ENCODE measurements at regions not wholly inside any gene's neighbourhood (a gene's known extent, or its start where the extent isn't known, plus 50 kb on each side); places are given as distances from the start of the nearest gene placed in this dataset.
"Not testable (repeated sequence)": the region's sequence is repeated elsewhere in the genome, so short reads cannot be mapped to it uniquely, and the experiment has no call there.

GRCh38 chr11:91011503-91011902 is 788.7 kb upstream of the CHORDC1 start:
- no peaks in the 10 kb centered on the region for H3K36me3 Mint-ChIP-seq
- POLR2A ChIA-PET, result no interaction called here
- no peak overlapping the region for H3K4me3 Mint-ChIP-seq
- Histone ChIP-seq H3K9me3 (ENCODE audit: low read length) (no peaks in the 10 kb centered on the region), H3K27ac (ENCODE audit: low read depth, low read length) (no peak overlapping the region), H3K36me3 (ENCODE audit: insufficient read depth, low read length) (no peaks in the 10 kb centered on the region), H3K4me1 (ENCODE audit: insufficient read depth, low read length) (no peaks in the 10 kb centered on the region), H3K4me3 (ENCODE audit: low read length) (no peak overlapping the region), H3K27me3 (ENCODE audit: insufficient read depth, low read length, poor library complexity, severe bottlenecking) (no peaks in the 10 kb centered on the region)
- H3K27ac Mint-ChIP-seq, result no peak overlapping the region
- H3K9me3 Mint-ChIP-seq, result peaks cover 7 to 22% (median 15%) of the 10 kb centered on the region in 5 donors
- H3K27me3 Mint-ChIP-seq, result no peaks in the 10 kb centered on the region
- no peak for DNase-seq
- CTCF ChIA-PET, result no interaction called here
- H3K4me1 Mint-ChIP-seq, result no peaks in the 10 kb centered on the region

GRCh38 chr11:91005458-91005857 is 782.6 kb upstream of the CHORDC1 start:
- Mint-ChIP-seq H3K4me1 (no peaks in the 10 kb centered on the region), H3K4me3 (no peak overlapping the region), H3K27ac (no peak overlapping the region), H3K9me3 (peaks cover 4 to 28% (median 11%) of the 10 kb centered on the region in 5 donors), H3K27me3 (no peaks in the 10 kb centered on the region), H3K36me3 (no peaks in the 10 kb centered on the region)
- Histone ChIP-seq H3K9me3 (ENCODE audit: low read length) (no peaks in the 10 kb centered on the region), H3K36me3 (ENCODE audit: insufficient read depth, low read length) (no peaks in the 10 kb centered on the region), H3K4me1 (ENCODE audit: insufficient read depth, low read length) (no peaks in the 10 kb centered on the region), H3K4me3 (ENCODE audit: low read length) (no peak overlapping the region), H3K27me3 (ENCODE audit: insufficient read depth, low read length, poor library complexity, severe bottlenecking) (no peaks in the 10 kb centered on the region), H3K27ac (ENCODE audit: low read depth, low read length) (no peak overlapping the region)
- DNase-seq, result no peak
- CTCF ChIA-PET, result no interaction called here
- POLR2A ChIA-PET, result no interaction called here

GRCh38 chr11:90997241-90997640 is 774.4 kb upstream of the CHORDC1 start:
- H3K27ac ChIP-seq (ENCODE audit: low read depth, low read length), result no peak overlapping the region
- CTCF ChIA-PET, result no interaction called here

DNA sequence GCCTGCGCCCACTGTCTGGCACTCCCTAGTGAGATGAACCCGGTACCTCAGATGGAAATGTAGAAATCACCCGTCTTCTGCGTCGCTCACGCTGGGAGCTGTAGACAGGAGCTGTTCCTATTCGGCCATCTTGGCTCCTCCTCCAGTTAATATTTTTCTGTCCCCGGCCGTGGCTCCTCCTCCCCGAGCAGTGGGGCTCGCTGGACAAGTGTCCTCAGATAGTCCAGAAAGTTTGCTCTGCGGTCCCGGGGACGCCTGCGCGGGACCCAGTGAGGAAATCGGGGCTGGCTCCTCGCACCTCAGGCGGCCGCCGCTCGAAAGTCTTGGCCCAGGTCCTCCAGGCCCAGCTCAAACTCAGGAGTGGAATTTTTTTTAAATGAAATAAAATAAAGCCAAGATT is 749.3 kb upstream of the CHORDC1 start:
- CTCF ChIA-PET; H3K4me3 ChIP-seq (ENCODE audit: low read length); H3K4me1 Mint-ChIP-seq; H3K4me1 ChIP-seq (ENCODE audit: insufficient read depth, low read length); DNase-seq; H3K27ac ChIP-seq (ENCODE audit: low read depth, low read length); H3K27me3 Mint-ChIP-seq; POLR2A ChIA-PET; H3K36me3 ChIP-seq (ENCODE audit: insufficient read depth, low read length); H3K9me3 ChIP-seq (ENCODE audit: low read length); H3K4me3 Mint-ChIP-seq; H3K27ac Mint-ChIP-seq; H3K27me3 ChIP-seq (ENCODE audit: insufficient read depth, low read length, poor library complexity, severe bottlenecking); H3K36me3 Mint-ChIP-seq: not testable (repeated sequence)
- peaks cover 0 to 13% (median 5%) of the 10 kb centered on the region in 5 donors for H3K9me3 Mint-ChIP-seq

More at GRCh38 chr11:90997241-90997640, 774.4 kb upstream of the CHORDC1 start:
- H3K4me1 Mint-ChIP-seq, result no peaks in the 10 kb centered on the region
- no peak overlapping the region for H3K27ac Mint-ChIP-seq
- Histone ChIP-seq H3K4me1 (ENCODE audit: insufficient read depth, low read length) (no peaks in the 10 kb centered on the region), H3K9me3 (ENCODE audit: low read length) (no peaks in the 10 kb centered on the region), H3K36me3 (ENCODE audit: insufficient read depth, low read length) (no peaks in the 10 kb centered on the region), H3K27me3 (ENCODE audit: insufficient read depth, low read length, poor library complexity, severe bottlenecking) (no peaks in the 10 kb centered on the region), H3K4me3 (ENCODE audit: low read length) (no peak overlapping the region)
- H3K36me3 Mint-ChIP-seq, result no peaks in the 10 kb centered on the region
- DNase-seq, result no peak
- H3K4me3 Mint-ChIP-seq, result no peak overlapping the region
- no peaks in the 10 kb centered on the region for H3K27me3 Mint-ChIP-seq
- peaks cover 0 to 20% (median 14%) of the 10 kb centered on the region in 5 donors for H3K9me3 Mint-ChIP-seq
- POLR2A ChIA-PET, result no interaction called here

DNA sequence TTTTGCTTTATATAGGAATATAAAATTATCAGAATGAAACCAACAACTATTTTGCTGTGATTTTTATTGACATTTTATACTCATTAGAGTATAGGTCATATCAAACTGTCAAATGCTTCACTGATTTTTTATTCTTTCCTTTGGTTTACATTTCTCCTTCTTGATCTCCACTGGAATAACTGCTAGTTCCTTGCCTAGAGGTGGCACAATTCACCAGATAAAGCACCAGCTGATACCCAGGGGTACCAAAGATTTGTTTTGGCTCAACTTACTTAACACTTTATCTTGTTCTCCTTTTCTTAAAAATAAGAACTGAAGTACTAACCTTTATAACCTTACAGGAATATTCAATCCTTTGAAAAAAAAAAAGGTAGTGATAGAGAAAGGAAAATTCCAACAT is 725.1 kb upstream of the CHORDC1 start:
- Mint-ChIP-seq H3K36me3 (no peaks in the 10 kb centered on the region), H3K27me3 (no peaks in the 10 kb centered on the region), H3K9me3 (peaks cover 0 to 12% (median 5%) of the 10 kb centered on the region in 5 donors), H3K27ac (no peak overlapping the region), H3K4me3 (no peak overlapping the region), H3K4me1 (no peaks in the 10 kb centered on the region)
- Histone ChIP-seq H3K27ac (ENCODE audit: low read depth, low read length) (no peak overlapping the region), H3K27me3 (ENCODE audit: insufficient read depth, low read length, poor library complexity, severe bottlenecking) (no peaks in the 10 kb centered on the region), H3K4me1 (ENCODE audit: insufficient read depth, low read length) (no peaks in the 10 kb centered on the region), H3K9me3 (ENCODE audit: low read length) (no peaks in the 10 kb centered on the region), H3K4me3 (ENCODE audit: low read length) (no peak overlapping the region), H3K36me3 (ENCODE audit: insufficient read depth, low read length) (no peaks in the 10 kb centered on the region)
- ChIA-PET POLR2A (no interaction called here), CTCF (no interaction called here)
- DNase-seq, result no peak

DNA sequence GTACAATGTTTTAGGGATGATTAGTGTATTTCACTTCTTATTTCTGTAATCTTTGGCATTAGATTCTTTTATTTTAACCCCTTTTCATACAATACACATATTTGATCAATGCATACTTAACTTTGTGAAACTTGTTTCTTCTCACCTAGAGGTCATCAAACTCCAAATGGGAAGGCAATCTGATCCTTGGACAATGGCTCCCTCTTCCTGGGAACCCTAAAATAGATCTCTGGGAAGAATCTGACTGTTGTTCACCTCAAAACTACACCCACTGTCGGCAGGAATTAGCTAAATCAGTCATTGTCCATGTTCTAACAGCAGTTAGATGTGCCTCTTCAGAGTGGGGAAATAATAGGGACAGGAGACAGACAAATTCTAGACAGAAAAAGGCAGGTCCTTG is 707.4 kb upstream of the CHORDC1 start:
- Histone ChIP-seq H3K36me3 (ENCODE audit: insufficient read depth, low read length) (no peaks in the 10 kb centered on the region), H3K27me3 (ENCODE audit: insufficient read depth, low read length, poor library complexity, severe bottlenecking) (no peaks in the 10 kb centered on the region), H3K27ac (ENCODE audit: low read depth, low read length) (no peak overlapping the region), H3K4me1 (ENCODE audit: insufficient read depth, low read length) (no peaks in the 10 kb centered on the region), H3K9me3 (ENCODE audit: low read length) (no peaks in the 10 kb centered on the region), H3K4me3 (ENCODE audit: low read length) (no peak overlapping the region)
- CTCF ChIA-PET, result no interaction called here
- no peak overlapping the region for H3K4me3 Mint-ChIP-seq
- H3K27me3 Mint-ChIP-seq, result no peaks in the 10 kb centered on the region
- no peaks in the 10 kb centered on the region for H3K36me3 Mint-ChIP-seq
- no peak overlapping the region for H3K27ac Mint-ChIP-seq
- no peaks in the 10 kb centered on the region for H3K4me1 Mint-ChIP-seq
- POLR2A ChIA-PET, result no interaction called here
- DNase-seq, result no peak
- H3K9me3 Mint-ChIP-seq, result peaks cover 2 to 18% (median 10%) of the 10 kb centered on the region in 5 donors

GRCh38 chr11:90919332-90919731 is 696.5 kb upstream of the CHORDC1 start:
- Histone ChIP-seq H3K4me1 (ENCODE audit: insufficient read depth, low read length) (no peaks in the 10 kb centered on the region), H3K9me3 (ENCODE audit: low read length) (no peaks in the 10 kb centered on the region), H3K27ac (ENCODE audit: low read depth, low read length) (no peak overlapping the region), H3K4me3 (ENCODE audit: low read length) (no peak overlapping the region), H3K36me3 (ENCODE audit: insufficient read depth, low read length) (no peaks in the 10 kb centered on the region), H3K27me3 (ENCODE audit: insufficient read depth, low read length, poor library complexity, severe bottlenecking) (no peaks in the 10 kb centered on the region)
- H3K9me3 Mint-ChIP-seq, result peaks cover 2 to 36% (median 7%) of the 10 kb centered on the region in 5 donors
- CTCF ChIA-PET, result no interaction called here
- POLR2A ChIA-PET, result no interaction called here
- no peaks in the 10 kb centered on the region for H3K36me3 Mint-ChIP-seq
- no peak overlapping the region for H3K27ac Mint-ChIP-seq
- H3K4me3 Mint-ChIP-seq, result no peak overlapping the region
- no peak for DNase-seq
- no peaks in the 10 kb centered on the region for H3K27me3 Mint-ChIP-seq
- H3K4me1 Mint-ChIP-seq, result no peaks in the 10 kb centered on the region

DNA sequence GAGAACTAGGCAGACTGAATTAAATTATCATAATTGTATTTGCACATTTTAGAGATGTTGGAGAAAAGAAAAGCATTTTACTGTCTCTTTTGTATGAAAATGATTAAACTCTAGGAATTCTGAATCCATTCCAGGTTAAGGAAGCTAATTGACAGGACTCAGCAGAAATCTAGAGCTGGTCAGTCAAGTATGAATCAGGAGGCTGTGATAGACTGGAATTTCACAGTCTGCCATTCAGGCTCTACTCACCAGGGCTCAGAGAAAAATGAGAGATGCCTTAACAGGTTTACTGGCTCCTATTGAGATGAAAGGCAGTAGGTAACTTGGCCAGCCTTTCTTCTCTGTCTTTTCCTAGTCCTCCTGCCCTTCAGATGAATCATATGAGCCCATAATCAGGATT is 693.9 kb upstream of the CHORDC1 start:
- H3K27me3 ChIP-seq (ENCODE audit: insufficient read depth, low read length, poor library complexity, severe bottlenecking), result no peaks in the 10 kb centered on the region
- Mint-ChIP-seq H3K27me3 (no peaks in the 10 kb centered on the region), H3K9me3 (peaks cover 0 to 31% (median 8%) of the 10 kb centered on the region in 5 donors), H3K4me3 (no peak overlapping the region), H3K27ac (no peak overlapping the region), H3K4me1 (no peaks in the 10 kb centered on the region), H3K36me3 (no peaks in the 10 kb centered on the region)
- H3K9me3 ChIP-seq (ENCODE audit: low read length), result no peaks in the 10 kb centered on the region
- CTCF ChIA-PET, result no interaction called here
- no peak overlapping the region for H3K4me3 ChIP-seq (ENCODE audit: low read length)
- DNase-seq, result no peak
- H3K27ac ChIP-seq (ENCODE audit: low read depth, low read length), result no peak overlapping the region
- no peaks in the 10 kb centered on the region for H3K36me3 ChIP-seq (ENCODE audit: insufficient read depth, low read length)
- POLR2A ChIA-PET, result no interaction called here
- no peaks in the 10 kb centered on the region for H3K4me1 ChIP-seq (ENCODE audit: insufficient read depth, low read length)

DNA sequence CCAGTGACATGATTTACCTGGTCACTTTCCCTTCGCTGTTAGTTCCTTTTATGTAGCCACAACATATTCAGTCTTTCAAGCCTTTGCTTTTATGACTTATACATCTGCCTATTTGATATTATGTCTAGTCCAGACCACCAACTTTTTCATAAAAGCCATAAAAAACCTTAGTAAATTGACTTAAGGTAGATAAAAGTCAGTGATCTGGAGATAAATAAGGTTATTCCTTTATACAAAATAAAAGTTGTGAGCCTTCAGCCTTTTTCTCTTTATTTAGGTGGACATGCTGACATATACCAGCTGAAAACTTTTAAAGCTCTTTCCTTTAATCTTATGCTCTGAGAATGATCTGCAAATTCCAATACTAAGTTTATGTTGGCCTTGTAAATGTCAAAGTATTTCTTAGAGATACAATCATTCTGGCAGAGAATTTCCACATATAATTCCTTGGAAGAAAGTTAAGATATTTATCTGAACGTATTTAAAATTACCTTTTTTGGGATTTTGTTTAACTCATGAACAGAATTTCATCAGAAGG is 690.4 kb upstream of the CHORDC1 start:
- Histone ChIP-seq H3K27ac (ENCODE audit: low read depth, low read length) (no peak overlapping the region), H3K4me1 (ENCODE audit: insufficient read depth, low read length) (no peaks in the 10 kb centered on the region), H3K9me3 (ENCODE audit: low read length) (no peaks in the 10 kb centered on the region), H3K36me3 (ENCODE audit: insufficient read depth, low read length) (no peaks in the 10 kb centered on the region), H3K4me3 (ENCODE audit: low read length) (no peak overlapping the region), H3K27me3 (ENCODE audit: insufficient read depth, low read length, poor library complexity, severe bottlenecking) (no peaks in the 10 kb centered on the region)
- Mint-ChIP-seq H3K27me3 (no peaks in the 10 kb centered on the region), H3K36me3 (no peaks in the 10 kb centered on the region), H3K27ac (no peak overlapping the region), H3K9me3 (peaks cover 0 to 12% (median 5%) of the 10 kb centered on the region in 5 donors), H3K4me3 (no peak overlapping the region), H3K4me1 (no peaks in the 10 kb centered on the region)
- DNase-seq, result no peak
- ChIA-PET CTCF (no interaction called here), POLR2A (no interaction called here)

Data from CD8-positive, alpha-beta memory T cell (primary cell).